ENCODE measurements at regions not wholly inside any gene's neighbourhood (a gene's known extent, or its start where the extent isn't known, plus 50 kb on each side); places are given as distances from the start of the nearest gene placed in this dataset.

- no peaks in the 10 kb centered on the region for H3K4me1 ChIP-seq
- no peaks in the 10 kb centered on the region for H3K36me3 ChIP-seq
- H3K27me3 ChIP-seq, result no peaks in the 10 kb centered on the region
- H3K9ac ChIP-seq (ENCODE audit: low read depth in 2 of 2, low read length in 2 of 2), result no peak overlapping the region
- no peaks in the 10 kb centered on the region for H3K9me3 ChIP-seq
- TF ChIP-seq CTCF (IDR thresholded peaks at IDR 0.05), result no peak
- H3K4me3 ChIP-seq, result no peak overlapping the region
- no peak overlapping the region for H3K27ac ChIP-seq
- intact Hi-C loops (cut with DNase I), result no loop called here
- DNase-seq, result no peak
Observed at GRCh38 chr13:61873717-61874116, 458.1 kb upstream of the PCDH20 start.

- Histone ChIP-seq H3K27ac (no peak overlapping the region), H3K4me3 (no peak overlapping the region), H3K4me1 (no peaks in the 10 kb centered on the region), H3K9ac (ENCODE audit: low read depth in 2 of 2, low read length in 2 of 2) (no peak overlapping the region), H3K9me3 (no peaks in the 10 kb centered on the region), H3K27me3 (no peaks in the 10 kb centered on the region), H3K36me3 (no peaks in the 10 kb centered on the region)
- no peak for DNase-seq
- intact Hi-C loops (cut with DNase I), result no loop called here
- no peak for TF ChIP-seq CTCF (IDR thresholded peaks at IDR 0.05)
Observed at GRCh38 chr13:61857198-61857597, 441.5 kb upstream of the PCDH20 start.

DNA sequence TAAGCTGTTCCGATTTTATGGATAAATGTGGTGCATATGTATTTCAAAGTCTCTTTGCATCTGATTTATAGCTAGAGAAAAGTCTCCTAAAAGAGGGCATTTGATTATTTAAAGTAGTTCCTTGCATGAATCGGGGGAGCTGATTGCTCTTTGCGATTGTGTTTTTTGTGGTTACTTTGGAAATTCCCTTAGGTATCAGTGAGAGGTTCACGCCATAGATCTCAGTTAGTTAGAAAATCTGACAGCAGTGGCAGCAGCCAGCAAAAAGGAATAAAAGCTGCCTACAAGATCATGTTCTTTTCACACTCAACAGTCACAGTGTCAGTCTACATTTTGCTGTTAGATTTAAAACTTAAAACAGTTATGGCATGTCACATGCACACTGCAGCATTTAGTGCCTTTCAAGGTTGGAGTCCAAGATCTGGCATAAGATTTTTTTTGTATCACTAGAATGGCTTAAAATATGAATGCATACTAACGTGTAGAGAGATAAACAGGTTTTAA, 436.5 kb upstream of the PCDH20 start:
- intact Hi-C loops (cut with DNase I), result no loop called here
- Histone ChIP-seq H3K27ac (no peak overlapping the region), H3K4me1 (no peaks in the 10 kb centered on the region), H3K27me3 (no peaks in the 10 kb centered on the region), H3K9me3 (no peaks in the 10 kb centered on the region), H3K9ac (ENCODE audit: low read depth in 2 of 2, low read length in 2 of 2) (no peak overlapping the region), H3K36me3 (no peaks in the 10 kb centered on the region), H3K4me3 (no peak overlapping the region)
- DNase-seq, result no peak
- no peak for TF ChIP-seq CTCF (IDR thresholded peaks at IDR 0.05)

GRCh38 chr13:61850794-61851193, 435.1 kb upstream of the PCDH20 start:
- TF ChIP-seq CTCF (IDR thresholded peaks at IDR 0.05), result no peak
- Histone ChIP-seq H3K9me3 (no peaks in the 10 kb centered on the region), H3K27ac (no peak overlapping the region), H3K27me3 (no peaks in the 10 kb centered on the region), H3K36me3 (no peaks in the 10 kb centered on the region), H3K4me3 (no peak overlapping the region), H3K9ac (ENCODE audit: low read depth in 2 of 2, low read length in 2 of 2) (no peak overlapping the region), H3K4me1 (no peaks in the 10 kb centered on the region)
- DNase-seq, result no peak
- intact Hi-C loops (cut with DNase I), result no loop called here

DNA sequence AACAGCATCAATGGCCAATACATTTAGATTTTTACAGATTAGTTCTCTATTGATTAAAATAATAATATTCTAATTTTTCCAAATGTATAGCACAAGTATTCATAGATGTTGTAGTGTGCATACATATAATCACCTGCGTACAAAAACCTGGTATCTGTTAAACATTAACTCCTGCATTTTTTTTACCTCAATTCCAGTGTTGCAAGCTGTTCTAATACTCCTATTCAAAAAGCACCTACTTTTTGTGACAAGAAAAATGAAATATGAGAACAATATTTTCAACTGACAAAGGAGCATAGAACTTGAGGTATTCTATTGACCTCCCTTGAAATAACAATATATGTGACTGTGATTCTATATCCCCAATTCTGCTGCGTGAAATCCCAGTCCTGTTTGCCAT, 422.9 kb upstream of the PCDH20 start:
- intact Hi-C loops (cut with DNase I), result no loop called here
- no peaks in the 10 kb centered on the region for H3K36me3 ChIP-seq
- H3K9ac ChIP-seq (ENCODE audit: low read depth in 2 of 2, low read length in 2 of 2), result no peak overlapping the region
- no peaks in the 10 kb centered on the region for H3K4me1 ChIP-seq
- no peak for TF ChIP-seq CTCF (IDR thresholded peaks at IDR 0.05)
- H3K27ac ChIP-seq, result no peak overlapping the region
- no peak for DNase-seq
- H3K27me3 ChIP-seq, result no peaks in the 10 kb centered on the region
- H3K4me3 ChIP-seq, result no peak overlapping the region
- no peaks in the 10 kb centered on the region for H3K9me3 ChIP-seq

GRCh38 chr13:61833228-61833627, 417.6 kb upstream of the PCDH20 start:
- no peak for DNase-seq
- intact Hi-C loops (cut with DNase I), result no loop called here
- Histone ChIP-seq H3K27me3 (no peaks in the 10 kb centered on the region), H3K9ac (ENCODE audit: low read depth in 2 of 2, low read length in 2 of 2) (no peak overlapping the region), H3K9me3 (no peaks in the 10 kb centered on the region), H3K4me3 (no peak overlapping the region), H3K27ac (no peak overlapping the region), H3K36me3 (no peaks in the 10 kb centered on the region), H3K4me1 (no peaks in the 10 kb centered on the region)
- TF ChIP-seq CTCF (IDR thresholded peaks at IDR 0.05), result no peak

Data from colonic mucosa (tissue), 4 donors.